RWPE2 (cell line): ENCODE measurements at regions not wholly inside any gene's neighbourhood (a gene's known extent, or its start where the extent isn't known, plus 50 kb on each side); places are given as distances from the start of the nearest gene placed in this dataset.

ENCODE experiments used
- ATAC-seq: fragments of 200-7000 bp; cut with Tn5 transposase; 3 replicates; pipeline ENCODE4 v1.9.1; 2021; ENCODE audit warnings: low read depth
- DNase-seq: peaks from one replicate; pipeline ENCODE4 v3.0.0-alpha.2; 2020; ENCODE audit warnings: low spot score
- H3K27ac ChIP-seq: fragments of 450-650 bp; 2 replicates; pipeline ENCODE4 v1.5.1; 2017; ENCODE audit warnings: mild to moderate bottlenecking; ENCODE audit not compliant: poor library complexity, severe bottlenecking
- H3K27me3 ChIP-seq: fragments of 250-450 bp; sonication (Bioruptor Pico); 2 replicates; pipeline ENCODE4 v1.5.1; 2021; ENCODE audit warnings: mild to moderate bottlenecking, moderate library complexity; ENCODE audit not compliant: insufficient read depth, poor library complexity, severe bottlenecking
- H3K36me3 ChIP-seq: fragments of 250-450 bp; sonication (Bioruptor Pico); 2 replicates; pipeline ENCODE4 v1.5.1; 2020; ENCODE audit warnings: low read depth, mild to moderate bottlenecking, moderate library complexity
- H3K4me1 ChIP-seq: fragments of 250-450 bp; sonication (Bioruptor Pico); 2 replicates; pipeline ENCODE4 v1.5.1; 2021; ENCODE audit warnings: mild to moderate bottlenecking, moderate library complexity; ENCODE audit not compliant: insufficient read depth, poor library complexity, severe bottlenecking
- H3K4me3 ChIP-seq: fragments of 250-450 bp; sonication (Bioruptor Pico); 2 replicates; pipeline ENCODE4 v1.5.1; 2021; ENCODE audit warnings: mild to moderate bottlenecking, moderate library complexity; ENCODE audit not compliant: severe bottlenecking
- H3K9me3 ChIP-seq: fragments of 250-450 bp; sonication (Bioruptor Pico); 2 replicates; pipeline ENCODE4 v1.5.1; 2021; ENCODE audit warnings: mild to moderate bottlenecking, moderate library complexity; ENCODE audit not compliant: severe bottlenecking
- TF ChIP-seq, protein P1 (sequence below): fragments of 450-650 bp; IDR thresholded peaks from one replicate; pipeline ENCODE4 v1.5.1; 2017; ENCODE audit warnings: mild to moderate bottlenecking, moderate library complexity; ENCODE audit not compliant: poor library complexity, severe bottlenecking

DNA sequence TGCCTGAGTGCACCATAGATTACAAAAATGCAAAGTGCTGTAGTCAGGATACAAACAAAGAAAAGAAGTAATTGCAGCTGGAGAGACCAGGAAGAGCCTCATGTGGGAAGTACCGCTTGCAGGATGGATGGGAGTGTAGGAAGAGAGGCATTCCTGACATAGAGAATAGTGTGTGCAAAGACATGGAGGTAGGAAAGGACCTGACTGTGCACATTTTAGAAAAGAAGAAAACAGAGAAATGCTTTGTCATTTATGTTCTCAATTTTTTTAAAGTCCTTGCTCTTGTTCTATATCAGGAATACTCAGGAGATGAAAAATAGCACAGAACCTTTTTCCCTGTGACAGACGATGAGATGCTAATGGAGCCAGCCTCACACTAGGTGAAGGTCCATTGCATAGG is 358.7 kb upstream of the TMPO start:
- DNase-seq (no peak), ATAC-seq (no peak)
- Histone ChIP-seq H3K27me3 (peaks cover 6% of the 10 kb centered on the region), H3K36me3 (no peaks in the 10 kb centered on the region), H3K9me3 (no peaks in the 10 kb centered on the region), H3K4me1 (no peaks in the 10 kb centered on the region), H3K4me3 (no peak overlapping the region), H3K27ac (no peak overlapping the region)
- TF ChIP-seq, protein P1, sequence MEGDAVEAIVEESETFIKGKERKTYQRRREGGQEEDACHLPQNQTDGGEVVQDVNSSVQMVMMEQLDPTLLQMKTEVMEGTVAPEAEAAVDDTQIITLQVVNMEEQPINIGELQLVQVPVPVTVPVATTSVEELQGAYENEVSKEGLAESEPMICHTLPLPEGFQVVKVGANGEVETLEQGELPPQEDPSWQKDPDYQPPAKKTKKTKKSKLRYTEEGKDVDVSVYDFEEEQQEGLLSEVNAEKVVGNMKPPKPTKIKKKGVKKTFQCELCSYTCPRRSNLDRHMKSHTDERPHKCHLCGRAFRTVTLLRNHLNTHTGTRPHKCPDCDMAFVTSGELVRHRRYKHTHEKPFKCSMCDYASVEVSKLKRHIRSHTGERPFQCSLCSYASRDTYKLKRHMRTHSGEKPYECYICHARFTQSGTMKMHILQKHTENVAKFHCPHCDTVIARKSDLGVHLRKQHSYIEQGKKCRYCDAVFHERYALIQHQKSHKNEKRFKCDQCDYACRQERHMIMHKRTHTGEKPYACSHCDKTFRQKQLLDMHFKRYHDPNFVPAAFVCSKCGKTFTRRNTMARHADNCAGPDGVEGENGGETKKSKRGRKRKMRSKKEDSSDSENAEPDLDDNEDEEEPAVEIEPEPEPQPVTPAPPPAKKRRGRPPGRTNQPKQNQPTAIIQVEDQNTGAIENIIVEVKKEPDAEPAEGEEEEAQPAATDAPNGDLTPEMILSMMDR, result no peak

DNA sequence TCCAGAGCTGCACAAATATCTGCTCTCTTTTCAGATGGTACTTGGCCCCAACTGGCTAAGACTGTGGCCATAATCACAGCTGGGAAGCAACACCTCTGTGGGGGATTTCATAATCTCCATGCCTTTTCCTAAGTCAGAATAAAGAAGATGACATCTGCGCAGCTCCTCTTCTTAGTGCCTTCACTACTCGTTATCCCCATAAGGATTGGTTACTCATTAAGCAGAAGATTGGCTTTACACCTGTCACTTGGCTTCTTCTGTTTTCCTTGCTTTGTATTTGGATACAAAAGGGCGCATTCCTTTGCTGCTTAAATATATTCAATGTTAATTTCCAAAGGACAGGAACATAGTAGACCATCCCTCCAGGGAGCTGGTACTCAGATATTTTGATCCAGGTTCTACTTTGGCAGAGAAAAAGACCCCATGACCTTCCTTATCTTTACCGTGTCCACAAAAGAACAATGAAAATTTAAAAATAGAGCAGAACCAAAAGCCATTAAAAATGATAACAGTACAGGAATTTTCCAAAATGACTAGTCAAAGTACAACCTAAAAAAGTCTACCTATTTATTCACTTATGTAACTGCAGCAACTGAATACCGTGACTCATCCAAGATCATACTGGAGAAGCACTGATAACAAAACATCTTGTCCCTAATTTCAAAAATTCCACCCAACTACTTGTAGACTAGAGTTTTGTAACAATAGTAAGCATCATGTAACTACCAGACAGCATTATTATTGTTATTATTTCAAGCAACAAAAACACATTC is 352.3 kb upstream of the TMPO start:
- H3K27ac ChIP-seq, result no peak overlapping the region
- no peak for DNase-seq

DNA sequence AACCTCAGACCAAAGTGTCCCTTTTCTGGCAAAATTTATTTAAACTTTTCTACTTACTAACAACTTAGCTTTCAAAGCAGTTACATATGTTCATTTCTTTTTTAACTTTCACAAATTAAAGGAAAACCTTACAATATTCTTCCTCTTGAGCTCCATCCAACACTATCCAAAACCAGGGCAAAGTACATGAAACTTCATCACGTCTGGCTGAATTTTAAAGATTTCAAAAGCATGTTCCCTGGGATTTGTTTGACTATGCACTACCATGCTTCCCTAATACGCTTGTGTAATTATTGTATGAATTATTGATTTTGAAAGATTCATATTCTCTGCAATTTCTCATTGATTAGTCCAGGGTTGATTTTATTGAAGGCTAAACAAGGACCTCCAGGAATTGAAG is 343.1 kb upstream of the TMPO start:
- no peaks in the 10 kb centered on the region for H3K36me3 ChIP-seq
- peaks cover 3% of the 10 kb centered on the region for H3K27me3 ChIP-seq
- no peaks in the 10 kb centered on the region for H3K9me3 ChIP-seq
- H3K27ac ChIP-seq, result no peak overlapping the region
- TF ChIP-seq, protein P1, result no peak
- no peaks in the 10 kb centered on the region for H3K4me1 ChIP-seq
- H3K4me3 ChIP-seq, result no peak overlapping the region
- no peak for DNase-seq
- ATAC-seq, result no peak

More for the DNA sequence above, 352.3 kb upstream of the TMPO start:
- no peaks in the 10 kb centered on the region for H3K4me1 ChIP-seq
- H3K9me3 ChIP-seq, result no peaks in the 10 kb centered on the region
- no peak for ATAC-seq
- TF ChIP-seq, protein P1, result no peak
- H3K36me3 ChIP-seq, result no peaks in the 10 kb centered on the region
- H3K4me3 ChIP-seq, result no peak overlapping the region
- H3K27me3 ChIP-seq, result no peaks in the 10 kb centered on the region

DNA sequence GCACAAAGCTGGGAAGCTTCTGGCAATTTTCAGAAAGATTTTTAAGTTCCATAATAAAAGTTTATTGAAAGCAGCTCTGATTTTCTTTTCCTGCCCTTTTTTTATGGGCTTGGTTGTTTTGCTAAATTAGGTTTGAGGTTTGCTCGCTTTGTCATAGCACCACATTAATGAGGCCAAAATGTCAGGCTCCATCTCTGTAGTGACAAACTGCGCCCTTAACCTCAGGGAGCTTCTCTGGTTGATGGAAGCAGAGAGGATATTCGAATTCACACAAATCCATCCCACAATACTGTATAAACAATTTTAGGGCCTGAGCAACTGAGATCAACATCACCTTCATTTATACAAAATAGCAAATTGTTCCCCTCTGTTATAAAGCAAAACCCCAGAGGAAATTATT is 342.6 kb upstream of the TMPO start:
- Histone ChIP-seq H3K4me3 (no peak overlapping the region), H3K4me1 (no peaks in the 10 kb centered on the region), H3K36me3 (no peaks in the 10 kb centered on the region), H3K27me3 (peaks cover 3% of the 10 kb centered on the region), H3K9me3 (no peaks in the 10 kb centered on the region), H3K27ac (no peak overlapping the region)
- DNase-seq (no peak), ATAC-seq (no peak)
- TF ChIP-seq, protein P1, result no peak

DNA sequence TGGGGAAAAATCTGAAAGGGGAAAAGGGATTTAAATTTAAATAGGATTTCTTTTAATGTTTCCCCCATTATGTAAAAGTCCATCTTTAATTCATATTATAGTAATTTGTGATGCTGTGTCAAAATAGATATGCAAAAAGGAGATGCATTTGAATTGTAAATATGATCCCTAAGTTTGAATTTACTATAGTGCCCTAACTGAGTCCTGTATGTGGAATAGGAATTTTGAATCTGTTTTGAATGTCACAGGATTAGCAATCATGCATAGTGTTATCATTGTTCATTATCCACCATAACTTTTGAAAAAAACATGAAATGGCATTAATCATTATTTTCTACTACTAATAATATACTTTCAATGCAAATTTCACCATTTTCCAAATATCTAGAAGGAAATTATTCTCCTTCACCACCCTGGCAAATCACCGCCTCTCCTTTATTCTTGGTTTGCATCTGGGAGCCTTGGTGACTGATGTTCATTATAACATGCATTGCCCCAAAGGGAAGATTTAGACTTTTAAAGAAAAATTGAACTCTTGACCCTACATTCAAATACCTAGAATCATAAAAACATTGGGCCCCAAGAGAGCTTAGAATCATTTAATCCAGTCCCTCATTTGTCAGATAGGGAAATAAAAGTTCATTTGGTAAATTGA is 341.5 kb upstream of the TMPO start:
- TF ChIP-seq, protein P1, result no peak
- Histone ChIP-seq H3K36me3 (no peaks in the 10 kb centered on the region), H3K4me3 (no peak overlapping the region), H3K27me3 (peaks cover 3% of the 10 kb centered on the region), H3K4me1 (no peaks in the 10 kb centered on the region), H3K27ac (no peak overlapping the region), H3K9me3 (no peaks in the 10 kb centered on the region)
- ATAC-seq (no peak), DNase-seq (no peak)
